Activated CD4-positive, alpha-beta memory T cell treated with anti-CD3 and anti-CD28 coated beads for 36 hours (primary cell): ENCODE measurements at regions not wholly inside any gene's neighbourhood (a gene's known extent, or its start where the extent isn't known, plus 50 kb on each side); places are given as distances from the start of the nearest gene placed in this dataset.
"Not testable (repeated sequence)": the region's sequence is repeated elsewhere in the genome, so short reads cannot be mapped to it uniquely, and the experiment has no call there.

Experiments used
- CTCF ChIA-PET: fragments of 350-600 bp; sonication (Branson Sonifier 250); formaldehyde crosslinking; loops from one replicate; lab custom pipeline; 2021; ENCODE audit warnings: antibody characterized with exemption, inconsistent platforms; lab: Charles Lee
- POLR2A ChIA-PET: fragments of 350-600 bp; sonication (Branson Sonifier 250); formaldehyde crosslinking; loops from one replicate; lab custom pipeline; 2021; ENCODE audit warnings: antibody characterized with exemption; lab: Charles Lee
- DNase-seq: peaks from one replicate; pipeline ENCODE4 v3.0.0-alpha.2; 2020
- H3K27ac Mint-ChIP-seq: one replicate; pipeline ENCODE4 v1.8.0; 2021; ENCODE audit warnings: mixed read lengths
- H3K27me3 Mint-ChIP-seq: one replicate; pipeline ENCODE4 v1.8.0; 2021; ENCODE audit warnings: mixed read lengths
- H3K36me3 Mint-ChIP-seq: one replicate; pipeline ENCODE4 v1.8.0; 2021; ENCODE audit warnings: mixed read lengths
- H3K4me1 Mint-ChIP-seq: one replicate; pipeline ENCODE4 v1.8.0; 2021; ENCODE audit warnings: low read depth, mixed read lengths
- H3K4me3 Mint-ChIP-seq: one replicate; pipeline ENCODE4 v1.8.0; 2021; ENCODE audit warnings: mild to moderate bottlenecking, mixed read lengths
- H3K9me3 Mint-ChIP-seq: one replicate; pipeline ENCODE4 v1.8.0; 2021; ENCODE audit warnings: mixed read lengths
- intact Hi-C: fragments of 100-400 bp; cut with micrococcal nuclease; formaldehyde crosslinking; loops from one replicate; pipeline ENCODE4 v1.15.1; 2023

DNA sequence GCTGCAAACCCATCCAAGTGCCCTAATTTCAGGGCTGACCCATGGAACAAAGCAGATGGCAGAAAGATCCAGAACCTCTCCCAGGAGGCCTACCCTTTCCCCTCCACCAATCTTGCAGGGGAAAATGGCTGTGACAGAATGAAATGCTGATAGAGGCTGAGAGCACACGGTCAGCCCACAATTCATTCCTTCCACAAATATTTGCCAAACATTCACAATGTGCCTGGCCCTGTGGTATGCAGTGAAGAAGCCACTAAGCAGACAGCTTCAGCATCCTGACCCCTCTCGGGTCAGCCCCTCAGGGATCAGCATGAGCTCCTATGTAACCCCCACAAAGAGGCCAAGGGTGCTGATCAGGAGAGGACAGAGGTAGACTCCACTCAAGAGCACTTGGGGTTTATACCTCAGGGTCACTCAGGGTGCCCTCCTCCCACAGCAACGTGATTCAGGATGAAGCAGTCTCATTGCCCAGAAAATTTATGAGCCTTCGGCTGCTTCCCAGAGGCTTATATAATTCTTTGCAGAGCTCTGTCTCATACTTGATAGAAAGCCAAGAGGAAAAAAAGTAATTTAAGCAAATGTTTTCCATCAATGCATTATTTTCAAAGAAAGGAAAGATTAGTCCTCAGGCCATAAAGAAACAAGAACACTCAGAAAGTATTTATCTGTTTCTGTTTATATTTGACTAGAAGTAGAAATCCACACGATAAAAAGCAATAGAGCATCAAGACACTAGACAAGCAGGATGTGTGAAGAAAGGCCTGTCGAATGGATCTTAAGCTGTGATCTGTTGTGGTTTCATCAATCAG is 123.8 kb upstream of the VOPP1 start:
- H3K27me3 Mint-ChIP-seq, DNase-seq, H3K27ac Mint-ChIP-seq, POLR2A ChIA-PET, H3K4me3 Mint-ChIP-seq, H3K4me1 Mint-ChIP-seq, intact Hi-C loops, H3K9me3 Mint-ChIP-seq, CTCF ChIA-PET, H3K36me3 Mint-ChIP-seq: not testable (repeated sequence)

DNA sequence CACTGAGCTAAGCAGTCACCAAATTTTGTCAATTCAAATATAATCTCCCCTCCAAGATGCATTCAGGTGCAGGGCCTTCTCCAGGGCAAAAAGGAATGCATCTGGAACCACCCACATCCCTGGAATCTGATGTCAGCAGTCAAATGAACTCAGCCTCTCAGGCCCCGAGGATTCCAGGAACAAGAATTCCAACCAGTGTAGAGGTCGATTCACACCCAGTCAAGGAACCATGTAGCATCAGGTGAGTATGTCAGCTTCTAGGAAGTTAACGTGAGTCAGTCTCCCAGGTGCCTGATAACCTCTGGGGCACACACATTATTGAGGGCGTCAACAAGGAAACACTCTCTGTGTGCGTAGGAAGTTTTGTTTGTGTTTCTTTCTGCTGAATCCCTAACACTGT is 122.2 kb upstream of the VOPP1 start:
- DNase-seq, H3K4me1 Mint-ChIP-seq, H3K27ac Mint-ChIP-seq, H3K4me3 Mint-ChIP-seq, H3K9me3 Mint-ChIP-seq, H3K36me3 Mint-ChIP-seq, H3K27me3 Mint-ChIP-seq, intact Hi-C loops, CTCF ChIA-PET, POLR2A ChIA-PET: not testable (repeated sequence)

DNA sequence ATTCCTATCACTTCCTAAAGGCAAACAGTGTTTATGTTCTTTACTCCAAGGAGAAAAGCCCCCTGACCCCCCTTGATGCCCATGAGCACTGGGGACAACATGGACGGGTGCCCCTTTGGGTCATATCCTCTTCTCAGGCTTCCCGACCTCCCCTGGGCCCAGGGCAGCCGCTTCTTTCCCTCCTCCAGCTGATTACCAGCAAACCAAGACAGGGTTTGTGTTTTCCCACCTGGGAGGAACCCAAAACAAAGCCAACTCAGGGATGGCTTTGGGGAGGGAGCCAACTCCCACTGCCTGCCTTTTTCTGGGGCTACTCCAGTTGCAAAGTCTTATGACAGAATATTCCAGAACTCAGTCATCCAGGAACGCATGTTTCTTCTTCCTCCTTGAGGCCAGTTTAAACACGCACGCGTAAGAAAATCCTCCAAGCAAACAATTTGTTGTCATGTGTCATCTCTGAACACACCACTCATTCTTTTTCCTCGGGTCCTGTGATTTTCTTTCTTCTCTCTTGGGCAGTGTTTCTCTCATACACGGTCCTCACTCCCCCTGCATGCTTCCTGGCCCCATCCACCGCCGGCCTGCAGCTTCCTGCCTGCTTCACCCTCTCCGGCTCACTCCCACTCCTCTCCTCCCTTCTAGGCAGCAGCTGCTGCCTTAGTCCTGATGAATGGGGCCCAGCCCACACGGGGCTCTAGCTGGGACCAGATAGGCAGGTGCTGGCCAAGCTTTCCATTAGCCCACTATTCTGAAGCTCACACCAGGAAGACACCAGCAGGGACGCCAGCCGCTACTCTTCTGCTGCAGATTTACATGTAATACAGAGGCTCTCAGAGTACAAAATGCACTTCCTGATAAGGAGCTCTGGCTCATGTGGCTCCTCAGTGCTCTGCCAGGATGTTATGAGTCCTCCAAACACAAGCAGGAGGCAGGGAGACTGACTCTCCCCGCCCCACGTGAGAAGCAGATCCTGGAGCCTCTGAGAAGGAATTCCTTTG is 116.7 kb upstream of the VOPP1 start:
- CTCF ChIA-PET, H3K27me3 Mint-ChIP-seq, H3K36me3 Mint-ChIP-seq, H3K27ac Mint-ChIP-seq, DNase-seq, POLR2A ChIA-PET, H3K4me1 Mint-ChIP-seq, H3K4me3 Mint-ChIP-seq, intact Hi-C loops, H3K9me3 Mint-ChIP-seq: not testable (repeated sequence)

DNA sequence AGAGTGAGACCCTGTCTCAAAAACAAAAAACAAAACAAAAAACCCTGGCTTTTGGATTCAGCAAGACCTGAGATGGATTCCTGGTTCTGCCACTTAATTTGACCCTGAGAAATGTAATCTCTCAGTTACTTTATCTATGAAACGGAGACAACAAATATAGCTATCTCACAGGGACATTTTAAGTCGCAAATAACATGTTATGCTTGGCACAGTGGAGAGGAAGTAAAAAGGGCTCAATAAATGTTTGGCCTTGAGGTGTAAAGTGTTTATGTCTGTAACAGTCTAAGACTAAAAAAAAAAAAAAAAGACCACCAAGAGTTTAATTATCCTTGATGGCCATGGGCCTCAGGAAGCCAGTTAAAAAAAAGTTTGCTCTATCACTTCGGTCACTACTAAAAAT is 116.0 kb upstream of the VOPP1 start:
- intact Hi-C loops, POLR2A ChIA-PET: not testable (repeated sequence)

DNA sequence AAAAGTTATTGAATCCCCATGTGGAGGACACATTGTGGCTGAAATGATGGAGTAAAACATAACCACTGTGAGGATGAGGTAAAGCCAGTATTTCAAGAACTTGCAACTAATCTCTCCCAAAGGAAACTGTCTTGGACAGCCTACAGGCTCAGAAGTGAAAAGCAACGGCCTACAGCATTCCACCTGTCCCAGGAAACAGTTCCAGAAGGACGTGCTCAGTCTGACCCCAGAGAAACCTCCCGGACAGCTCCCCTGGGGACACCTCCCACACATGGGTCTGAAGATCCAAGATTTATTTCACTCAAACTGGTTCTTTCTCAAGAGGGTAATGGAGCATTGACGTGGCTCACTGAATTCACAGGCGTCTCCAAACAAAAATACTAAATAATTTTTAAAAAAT is 115.0 kb upstream of the VOPP1 start:
- POLR2A ChIA-PET, H3K9me3 Mint-ChIP-seq, CTCF ChIA-PET, H3K4me1 Mint-ChIP-seq, H3K27ac Mint-ChIP-seq, H3K4me3 Mint-ChIP-seq, DNase-seq, H3K27me3 Mint-ChIP-seq, intact Hi-C loops, H3K36me3 Mint-ChIP-seq: not testable (repeated sequence)

More for the DNA sequence above, 116.0 kb upstream of the VOPP1 start:
- H3K27ac Mint-ChIP-seq, H3K4me3 Mint-ChIP-seq, DNase-seq, CTCF ChIA-PET, H3K36me3 Mint-ChIP-seq, H3K27me3 Mint-ChIP-seq, H3K4me1 Mint-ChIP-seq, H3K9me3 Mint-ChIP-seq: not testable (repeated sequence)

DNA sequence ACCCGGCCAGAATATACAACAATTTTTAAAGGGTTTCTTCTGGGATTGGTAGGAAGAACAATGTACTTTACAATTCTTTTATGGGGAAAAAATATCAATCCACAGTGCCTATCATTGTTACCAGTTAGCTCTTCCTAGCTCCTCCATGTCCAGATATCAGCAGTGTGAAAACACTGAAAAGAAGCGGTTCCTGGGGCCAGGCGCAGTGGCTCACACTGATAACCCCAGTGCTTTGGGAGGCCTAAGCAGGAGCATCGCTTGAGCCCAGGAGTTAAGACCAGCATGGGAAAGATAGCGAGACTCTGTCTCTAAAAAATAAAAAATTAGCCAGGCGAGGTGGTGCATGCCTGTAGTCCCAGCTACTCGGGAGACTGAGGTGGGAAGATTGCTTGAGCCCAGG is 114.5 kb upstream of the VOPP1 start:
- H3K9me3 Mint-ChIP-seq, CTCF ChIA-PET, H3K27me3 Mint-ChIP-seq, H3K36me3 Mint-ChIP-seq, POLR2A ChIA-PET, H3K4me1 Mint-ChIP-seq, H3K4me3 Mint-ChIP-seq, intact Hi-C loops, H3K27ac Mint-ChIP-seq, DNase-seq: not testable (repeated sequence)

DNA sequence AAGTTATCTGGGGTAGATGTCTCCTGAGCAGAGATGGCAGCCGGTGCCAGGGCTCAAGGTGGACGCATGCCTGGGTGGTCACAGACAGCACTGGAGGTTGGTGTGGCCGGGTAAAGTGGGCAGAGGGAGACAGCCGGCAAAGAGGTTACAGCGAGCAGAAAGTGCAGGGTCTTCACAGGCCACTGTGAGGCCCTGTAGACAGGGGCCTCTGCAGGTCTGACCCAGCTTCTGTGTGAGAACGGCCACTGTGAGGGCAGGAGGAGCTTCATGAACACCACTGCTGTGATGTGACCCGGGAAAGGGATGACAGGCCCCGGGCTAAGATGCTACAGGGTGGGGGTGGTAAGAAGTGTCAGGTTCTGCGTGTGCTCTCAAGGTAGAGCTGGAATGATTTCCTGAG is 111.2 kb upstream of the VOPP1 start:
- H3K4me3 Mint-ChIP-seq, POLR2A ChIA-PET, DNase-seq, intact Hi-C loops, CTCF ChIA-PET, H3K27ac Mint-ChIP-seq, H3K27me3 Mint-ChIP-seq, H3K4me1 Mint-ChIP-seq, H3K36me3 Mint-ChIP-seq, H3K9me3 Mint-ChIP-seq: not testable (repeated sequence)

DNA sequence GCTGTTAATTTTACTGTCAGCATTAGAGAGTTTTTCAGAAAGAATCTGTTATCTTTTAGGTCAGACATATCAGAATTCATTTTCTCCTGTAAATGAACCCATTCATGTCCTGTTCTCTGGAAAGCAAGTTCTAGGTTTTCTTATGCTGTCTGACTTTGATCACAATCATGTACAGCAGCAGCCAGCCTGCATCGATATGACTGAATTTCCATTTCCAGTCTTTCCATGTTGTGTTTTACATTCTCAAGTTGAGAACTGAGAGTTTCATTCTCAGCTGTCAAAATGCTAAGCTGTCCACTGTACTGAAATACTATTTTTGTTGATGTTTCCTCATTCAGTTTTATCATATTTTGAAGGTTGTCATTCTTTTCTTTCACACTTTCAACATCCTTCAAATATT is 103.3 kb upstream of the VOPP1 start:
- CTCF ChIA-PET, POLR2A ChIA-PET, H3K9me3 Mint-ChIP-seq, H3K4me1 Mint-ChIP-seq, H3K27me3 Mint-ChIP-seq, DNase-seq, intact Hi-C loops, H3K4me3 Mint-ChIP-seq, H3K27ac Mint-ChIP-seq, H3K36me3 Mint-ChIP-seq: not testable (repeated sequence)

DNA sequence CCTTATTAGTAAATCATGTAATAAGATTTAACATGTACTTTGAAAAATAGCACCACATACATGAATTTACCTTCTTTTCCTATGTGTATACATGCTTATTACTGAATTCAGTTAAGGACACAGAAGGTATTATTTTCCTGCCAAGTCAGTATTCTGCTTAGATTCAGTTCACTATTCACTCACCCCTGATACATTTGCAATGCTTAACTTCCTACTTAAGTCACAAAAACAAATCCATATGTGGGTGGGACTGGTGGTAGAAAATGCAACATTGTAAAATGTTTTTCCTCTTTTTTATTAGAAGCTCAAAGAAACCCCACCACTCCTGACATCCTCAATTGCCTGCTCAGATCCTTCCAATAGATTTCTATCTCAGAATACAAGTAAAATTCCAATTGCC is 101.2 kb upstream of the VOPP1 start:
- intact Hi-C loops, H3K4me1 Mint-ChIP-seq, H3K4me3 Mint-ChIP-seq, H3K36me3 Mint-ChIP-seq, H3K27me3 Mint-ChIP-seq, POLR2A ChIA-PET, H3K9me3 Mint-ChIP-seq, CTCF ChIA-PET, DNase-seq, H3K27ac Mint-ChIP-seq: not testable (repeated sequence)

DNA sequence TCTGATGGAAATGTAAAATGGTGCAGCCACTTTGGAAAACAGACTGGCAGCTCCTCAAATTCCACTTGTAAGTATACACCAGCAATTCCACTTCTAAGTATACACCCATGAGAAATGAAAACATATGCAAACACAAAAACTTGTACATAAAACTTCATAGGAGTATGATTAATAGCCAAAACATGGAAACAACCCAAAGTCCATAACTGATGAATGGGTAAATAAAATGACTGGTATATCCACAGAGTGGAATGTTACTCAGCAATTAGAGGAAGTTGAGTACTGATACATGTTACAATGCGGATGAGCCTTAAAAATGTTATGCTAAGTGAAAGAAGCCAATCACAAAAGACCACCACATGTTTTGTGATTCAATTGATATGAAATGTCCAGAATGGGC is 99.8 kb upstream of the VOPP1 start:
- CTCF ChIA-PET, POLR2A ChIA-PET, H3K9me3 Mint-ChIP-seq, DNase-seq, intact Hi-C loops, H3K36me3 Mint-ChIP-seq, H3K27me3 Mint-ChIP-seq, H3K27ac Mint-ChIP-seq, H3K4me1 Mint-ChIP-seq, H3K4me3 Mint-ChIP-seq: not testable (repeated sequence)

DNA sequence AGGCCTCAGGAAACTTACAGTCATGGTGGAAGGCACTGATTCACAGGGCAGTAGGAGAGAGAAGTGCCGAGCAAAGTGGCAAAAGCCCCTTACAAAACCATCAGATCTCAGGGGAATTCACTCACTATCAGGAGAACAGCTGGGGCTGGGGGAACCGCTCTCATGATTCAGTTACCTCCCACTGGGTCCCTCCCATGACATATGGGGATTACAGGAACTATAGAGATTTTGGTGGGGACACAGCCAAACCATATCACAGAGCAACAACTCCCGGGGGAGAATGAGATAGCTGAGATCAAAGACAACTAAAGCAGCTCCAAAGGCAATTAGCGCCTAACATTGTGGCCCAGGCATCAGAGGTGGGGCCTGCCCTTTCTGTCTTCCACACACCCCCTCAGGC is 85.4 kb upstream of the VOPP1 start:
- H3K27me3 Mint-ChIP-seq, result peaks cover 2% of the 10 kb centered on the region
- H3K27ac Mint-ChIP-seq, result no peak overlapping the region
- ChIA-PET CTCF (no interaction called here), POLR2A (no interaction called here)
- H3K4me3 Mint-ChIP-seq, result no peak overlapping the region
- no peaks in the 10 kb centered on the region for H3K9me3 Mint-ChIP-seq
- no peak for DNase-seq
- no peaks in the 10 kb centered on the region for H3K36me3 Mint-ChIP-seq
- intact Hi-C loops, result no loop called here
- H3K4me1 Mint-ChIP-seq, result no peaks in the 10 kb centered on the region

DNA sequence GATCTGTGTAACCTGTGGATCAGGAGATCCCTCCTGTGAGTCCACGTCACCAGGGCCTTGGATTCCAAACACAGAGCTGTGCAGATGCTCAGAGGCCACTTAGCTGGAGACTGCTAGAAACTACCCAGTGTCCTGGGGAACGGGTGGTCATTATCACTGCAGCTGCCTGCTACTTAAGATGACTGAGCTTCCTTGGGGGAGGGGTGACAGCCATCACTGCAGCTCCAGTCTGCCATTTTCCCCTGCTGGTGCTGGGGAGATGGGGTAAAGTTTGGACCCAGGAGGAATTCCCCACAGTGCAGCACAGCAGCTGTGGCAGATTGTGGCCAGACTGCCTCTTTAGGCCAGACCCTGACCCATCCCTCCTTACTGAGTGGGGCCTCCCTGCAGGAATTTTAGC is 78.8 kb upstream of the VOPP1 start:
- Mint-ChIP-seq H3K4me1 (no peaks in the 10 kb centered on the region), H3K4me3 (no peak overlapping the region), H3K36me3 (no peaks in the 10 kb centered on the region), H3K27me3 (peaks cover 4% of the 10 kb centered on the region), H3K9me3 (no peaks in the 10 kb centered on the region), H3K27ac (no peak overlapping the region)
- ChIA-PET POLR2A (no interaction called here), CTCF (interaction anchor here (1.0 kb wide), 1 partner anchor 9 kb away, joined by 4 read pairs; no protein-coding TSS in a partner anchor)
- intact Hi-C loops, result no loop called here
- DNase-seq, result no peak
